DOHH2 (cell line): ENCODE measurements at regions not wholly inside any gene's neighbourhood (a gene's known extent, or its start where the extent isn't known, plus 50 kb on each side); places are given as distances from the start of the nearest gene placed in this dataset.

Experiments used
- H3F3A ChIP-seq: fragments of 200-600 bp; sonication (generic), shearing (Covaris generic); 2 replicates; pipeline ENCODE4 v1.6.0; 2016; ENCODE audit warnings: antibody characterized with exemption, mild to moderate bottlenecking; ENCODE audit not compliant: control insufficient read depth, insufficient read depth
- H3K27ac ChIP-seq: fragments of 200-600 bp; sonication (generic); 2 replicates; pipeline ENCODE4 v1.5.1; 2014; ENCODE audit warnings: low read depth, mild to moderate bottlenecking, low read length, moderate library complexity
- H3K27me3 ChIP-seq: fragments of 200-600 bp; sonication (generic); 2 replicates; pipeline ENCODE4 v1.6.1; 2014; ENCODE audit warnings: mild to moderate bottlenecking, low read length, mixed read lengths; ENCODE audit not compliant: control insufficient read depth
- H3K36me3 ChIP-seq: fragments of 200-600 bp; sonication (generic); 2 replicates; pipeline ENCODE4 v1.6.1; 2014; ENCODE audit warnings: mild to moderate bottlenecking, low read length, moderate library complexity, mixed read lengths; ENCODE audit not compliant: control insufficient read depth
- H3K4me1 ChIP-seq: fragments of 200-600 bp; sonication (generic); 2 replicates; pipeline ENCODE4 v1.6.1; 2014; ENCODE audit warnings: mild to moderate bottlenecking, low read length, mixed read lengths; ENCODE audit not compliant: control insufficient read depth
- H3K4me2 ChIP-seq: fragments of 200-600 bp; sonication (generic); 2 replicates; pipeline ENCODE4 v1.6.0; 2014; ENCODE audit warnings: mild to moderate bottlenecking, low read length, moderate library complexity
- H3K4me3 ChIP-seq: fragments of 200-600 bp; sonication (generic); 2 replicates; pipeline ENCODE4 v1.5.1; 2014; ENCODE audit warnings: mild to moderate bottlenecking, low read length, mixed read lengths
- H3K79me2 ChIP-seq: fragments of 200-600 bp; sonication (generic); 2 replicates; pipeline ENCODE4 v1.6.1; 2014; ENCODE audit warnings: mild to moderate bottlenecking, low read length, mixed read lengths; ENCODE audit not compliant: control insufficient read depth
- H3K9me2 ChIP-seq: fragments of 200-600 bp; sonication (generic); replicated peaks from 2 replicates; pipeline ENCODE4 v1.6.1; 2014; ENCODE audit warnings: mild to moderate bottlenecking, low read length, mixed read lengths; ENCODE audit not compliant: control insufficient read depth
- H3K9me3 ChIP-seq: fragments of 200-600 bp; sonication (generic); 2 replicates; pipeline ENCODE4 v1.6.1; 2014; ENCODE audit warnings: antibody characterized with exemption, low read length, mixed read lengths; ENCODE audit not compliant: control insufficient read depth, insufficient read depth
- H4K20me1 ChIP-seq: fragments of 200-600 bp; sonication (generic); 2 replicates; pipeline ENCODE4 v1.6.0; 2014; ENCODE audit warnings: low read depth, mild to moderate bottlenecking, antibody characterized with exemption, low read length, moderate library complexity; ENCODE audit not compliant: control insufficient read depth, insufficient read depth
- EZH2phosphoT487 ChIP-seq: fragments of 200-600 bp; sonication (generic); IDR thresholded peaks from 2 replicates; pipeline ENCODE4 v1.6.1; 2017; ENCODE audit warnings: borderline replicate concordance, mild to moderate bottlenecking, antibody characterized with exemption, low read length, moderate library complexity, mixed read lengths
- TF ChIP-seq, protein P1 (sequence below): fragments of 200-600 bp; sonication (generic); IDR thresholded peaks from one replicate; pipeline ENCODE4 v1.5.1; 2014; ENCODE audit warnings: antibody characterized with exemption, mild to moderate bottlenecking, low read depth, low read length; ENCODE audit not compliant: poor library complexity, severe bottlenecking

DNA sequence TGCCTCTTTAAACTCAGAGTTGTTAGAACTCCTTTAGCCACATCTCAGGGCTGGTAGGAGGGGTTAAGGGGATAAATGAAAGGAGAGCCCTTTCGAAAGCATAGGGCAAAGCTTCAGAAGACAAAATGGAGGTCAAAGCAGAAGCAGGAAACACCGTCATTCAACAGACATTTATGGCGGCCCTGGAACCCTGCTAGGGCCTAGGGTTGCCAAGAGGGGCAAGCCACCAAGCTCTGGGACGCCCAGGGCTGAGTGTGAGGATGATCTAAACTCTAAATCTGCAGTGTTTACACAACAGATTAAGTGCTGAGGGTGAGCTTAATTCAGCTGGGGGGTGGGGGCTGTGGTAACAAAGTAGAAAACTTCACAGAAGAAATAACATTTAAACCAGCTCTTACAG, 79.0 kb upstream of the NFE2L3 start:
- no peaks in the 10 kb centered on the region for H3K79me2 ChIP-seq
- H3K27ac ChIP-seq, result no peak overlapping the region
- H3F3A ChIP-seq, result no peaks in the 10 kb centered on the region
- no peaks in the 10 kb centered on the region for H3K4me1 ChIP-seq
- no peak overlapping the region for H3K4me2 ChIP-seq
- no peaks in the 10 kb centered on the region for H3K9me3 ChIP-seq
- TF ChIP-seq EZH2phosphoT487, result no peak
- TF ChIP-seq, protein P1, sequence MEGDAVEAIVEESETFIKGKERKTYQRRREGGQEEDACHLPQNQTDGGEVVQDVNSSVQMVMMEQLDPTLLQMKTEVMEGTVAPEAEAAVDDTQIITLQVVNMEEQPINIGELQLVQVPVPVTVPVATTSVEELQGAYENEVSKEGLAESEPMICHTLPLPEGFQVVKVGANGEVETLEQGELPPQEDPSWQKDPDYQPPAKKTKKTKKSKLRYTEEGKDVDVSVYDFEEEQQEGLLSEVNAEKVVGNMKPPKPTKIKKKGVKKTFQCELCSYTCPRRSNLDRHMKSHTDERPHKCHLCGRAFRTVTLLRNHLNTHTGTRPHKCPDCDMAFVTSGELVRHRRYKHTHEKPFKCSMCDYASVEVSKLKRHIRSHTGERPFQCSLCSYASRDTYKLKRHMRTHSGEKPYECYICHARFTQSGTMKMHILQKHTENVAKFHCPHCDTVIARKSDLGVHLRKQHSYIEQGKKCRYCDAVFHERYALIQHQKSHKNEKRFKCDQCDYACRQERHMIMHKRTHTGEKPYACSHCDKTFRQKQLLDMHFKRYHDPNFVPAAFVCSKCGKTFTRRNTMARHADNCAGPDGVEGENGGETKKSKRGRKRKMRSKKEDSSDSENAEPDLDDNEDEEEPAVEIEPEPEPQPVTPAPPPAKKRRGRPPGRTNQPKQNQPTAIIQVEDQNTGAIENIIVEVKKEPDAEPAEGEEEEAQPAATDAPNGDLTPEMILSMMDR, result no peak
- H3K9me2 ChIP-seq, result no peaks in the 10 kb centered on the region
- no peaks in the 10 kb centered on the region for H3K36me3 ChIP-seq
- H3K4me3 ChIP-seq, result no peak overlapping the region
- H3K27me3 ChIP-seq, result peaks cover 45% of the 10 kb centered on the region
- no peaks in the 10 kb centered on the region for H4K20me1 ChIP-seq

DNA sequence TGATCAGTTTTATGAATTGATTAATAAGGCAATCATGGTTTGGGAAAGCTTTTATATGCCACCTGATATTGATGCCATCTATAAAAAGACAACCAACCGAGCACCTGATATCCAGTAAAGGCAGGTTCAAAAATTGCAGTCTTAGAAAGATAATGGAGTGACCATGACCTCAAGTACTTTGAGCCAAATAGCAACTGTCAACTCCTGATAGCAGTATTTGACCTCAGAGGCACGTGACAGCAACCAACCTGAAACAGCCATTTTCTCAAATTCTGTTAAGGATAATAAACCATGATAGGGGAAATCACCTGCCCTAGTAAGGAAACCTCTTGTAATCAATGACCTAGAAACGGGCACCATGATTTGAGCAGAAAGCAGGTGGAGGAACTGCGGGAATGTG, 77.1 kb upstream of the NFE2L3 start:
- Histone ChIP-seq H4K20me1 (no peaks in the 10 kb centered on the region), H3K4me3 (no peak overlapping the region), H3K27me3 (peaks cover 52% of the 10 kb centered on the region), H3F3A (no peaks in the 10 kb centered on the region), H3K27ac (no peak overlapping the region), H3K4me1 (peaks cover 6% of the 10 kb centered on the region), H3K9me2 (no peaks in the 10 kb centered on the region), H3K36me3 (no peaks in the 10 kb centered on the region), H3K79me2 (no peaks in the 10 kb centered on the region), H3K9me3 (no peaks in the 10 kb centered on the region), H3K4me2 (no peak overlapping the region)
- TF ChIP-seq, protein P1, result no peak
- no peak for TF ChIP-seq EZH2phosphoT487

DNA sequence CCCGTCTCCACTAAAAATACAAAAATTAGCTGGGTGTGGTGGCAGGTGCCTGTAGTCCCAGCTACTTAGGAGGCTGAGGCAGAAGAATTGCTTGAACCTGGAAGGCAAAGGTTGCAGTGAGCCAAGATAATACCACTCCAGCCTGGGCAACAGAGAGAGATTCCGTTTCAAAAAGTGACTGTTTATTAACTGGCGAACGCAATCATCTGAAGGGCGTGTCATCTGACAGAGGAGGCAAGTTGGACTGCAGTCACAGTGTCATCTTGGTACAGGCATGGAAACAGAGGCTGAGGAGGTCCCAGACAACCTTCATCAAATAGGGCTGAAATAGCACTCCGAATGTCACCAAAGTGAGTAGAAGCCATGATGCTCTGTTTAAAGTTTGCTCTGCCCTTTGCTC, 75.3 kb upstream of the NFE2L3 start:
- TF ChIP-seq, protein P1, result no peak
- no peak for TF ChIP-seq EZH2phosphoT487
- H3K27me3 ChIP-seq, result peaks cover 56% of the 10 kb centered on the region

More for the DNA sequence above, 75.3 kb upstream of the NFE2L3 start:
- Histone ChIP-seq H3F3A (no peaks in the 10 kb centered on the region), H3K27ac (no peak overlapping the region), H3K79me2 (no peaks in the 10 kb centered on the region), H3K36me3 (no peaks in the 10 kb centered on the region), H3K9me3 (no peaks in the 10 kb centered on the region), H3K4me3 (no peak overlapping the region), H3K4me1 (peaks cover 6% of the 10 kb centered on the region), H3K9me2 (no peaks in the 10 kb centered on the region), H4K20me1 (no peaks in the 10 kb centered on the region), H3K4me2 (no peak overlapping the region)
